HepG2 (cell line): ENCODE measurements at regions not wholly inside any gene's neighbourhood (a gene's known extent, or its start where the extent isn't known, plus 50 kb on each side); places are given as distances from the start of the nearest gene placed in this dataset.

Experiments used
- FOXA3 ChIP-seq: IDR thresholded peaks from 2 replicates; pipeline ENCODE4 v1.6.1; 2016; ENCODE audit warnings: missing genetic modification reagents, missing compliant biosample characterization
- KLF15 ChIP-seq: sonication (generic); formaldehyde crosslinking; IDR thresholded peaks from 2 replicates; pipeline ENCODE4 v1.8.1; 2023; ENCODE audit warnings: borderline replicate concordance, mild to moderate bottlenecking, inconsistent platforms, missing genetic modification reagents, mixed read lengths
- U2AF2 ChIP-seq: fragments of 200-400 bp; formaldehyde crosslinking; IDR thresholded peaks from 2 replicates; pipeline ENCODE4 v1.6.1; 2017; ENCODE audit warnings: low read depth, mild to moderate bottlenecking, low read length
- ZNF850 ChIP-seq: sonication (generic); formaldehyde crosslinking; conservative IDR thresholded peaks from 2 replicates; pipeline ENCODE4 v1.9.0; 2021; ENCODE audit warnings: mild to moderate bottlenecking, missing genetic modification reagents
- TF ChIP-seq, protein P1 (sequence below): sonication (generic); formaldehyde crosslinking; IDR thresholded peaks from 2 replicates; pipeline ENCODE4 v1.9.0; 2021; ENCODE audit warnings: mild to moderate bottlenecking, missing genetic modification reagents
- TF ChIP-seq, protein P2 (sequence below): sonication (generic); formaldehyde crosslinking; IDR thresholded peaks from 2 replicates; pipeline ENCODE4 v1.4.0; 2020; ENCODE audit warnings: missing genetic modification reagents
- TF ChIP-seq, protein P3 (sequence below), 2 experiments: sonication (generic) in 1 of 2; formaldehyde crosslinking in 1 of 2; IDR thresholded peaks; 2 replicates each; pipeline versions ENCODE4 v1.6.1 to v1.9.0; 2014 to 2022; ENCODE audit warnings: antibody characterized with exemption in 1 of 2, borderline replicate concordance in 1 of 2, inconsistent platforms in 1 of 2, low read depth in 1 of 2, missing genetic modification reagents in 1 of 2
- TF ChIP-seq, protein P4 (sequence below): sonication (generic); formaldehyde crosslinking; IDR thresholded peaks from 2 replicates; pipeline ENCODE4 v1.5.0; 2020; ENCODE audit warnings: missing genetic modification reagents

DNA sequence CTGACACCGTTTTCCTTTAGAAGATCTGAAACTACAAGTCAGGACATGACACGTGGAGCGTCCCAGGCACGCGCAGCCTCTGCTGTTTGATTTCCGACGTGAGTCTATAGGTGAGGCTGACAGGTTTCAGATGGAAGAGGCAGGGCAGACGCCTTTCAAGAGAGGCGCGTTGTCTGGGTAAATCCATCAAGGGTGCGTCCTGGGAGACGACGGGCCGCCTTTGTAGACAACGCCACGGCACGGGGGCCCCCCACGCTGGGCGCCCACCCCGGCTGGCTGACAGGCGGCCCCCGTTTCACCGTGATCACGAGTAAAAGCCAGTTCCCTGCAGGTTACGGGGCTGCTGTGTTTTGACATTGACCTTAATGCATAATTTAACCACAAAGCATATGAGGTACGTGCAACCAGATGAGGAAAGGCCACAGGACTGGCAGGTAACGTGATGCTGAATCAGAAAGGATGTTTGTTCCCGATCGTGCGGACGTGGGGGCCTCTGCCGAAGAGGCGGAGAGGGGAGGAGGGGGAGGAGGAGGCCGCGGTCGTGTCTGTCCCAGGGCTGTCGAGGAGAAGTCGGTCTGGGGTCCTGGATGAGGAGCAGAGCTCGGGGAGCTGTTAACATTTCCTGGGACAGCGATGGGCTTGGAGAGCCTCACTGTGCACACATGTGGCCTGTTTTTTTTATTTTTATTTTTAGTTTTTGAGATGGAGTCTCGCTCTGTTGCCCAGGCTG lies 51.1 kb upstream of the PPP2R3B start (continued):
- TF ChIP-seq, protein P1, sequence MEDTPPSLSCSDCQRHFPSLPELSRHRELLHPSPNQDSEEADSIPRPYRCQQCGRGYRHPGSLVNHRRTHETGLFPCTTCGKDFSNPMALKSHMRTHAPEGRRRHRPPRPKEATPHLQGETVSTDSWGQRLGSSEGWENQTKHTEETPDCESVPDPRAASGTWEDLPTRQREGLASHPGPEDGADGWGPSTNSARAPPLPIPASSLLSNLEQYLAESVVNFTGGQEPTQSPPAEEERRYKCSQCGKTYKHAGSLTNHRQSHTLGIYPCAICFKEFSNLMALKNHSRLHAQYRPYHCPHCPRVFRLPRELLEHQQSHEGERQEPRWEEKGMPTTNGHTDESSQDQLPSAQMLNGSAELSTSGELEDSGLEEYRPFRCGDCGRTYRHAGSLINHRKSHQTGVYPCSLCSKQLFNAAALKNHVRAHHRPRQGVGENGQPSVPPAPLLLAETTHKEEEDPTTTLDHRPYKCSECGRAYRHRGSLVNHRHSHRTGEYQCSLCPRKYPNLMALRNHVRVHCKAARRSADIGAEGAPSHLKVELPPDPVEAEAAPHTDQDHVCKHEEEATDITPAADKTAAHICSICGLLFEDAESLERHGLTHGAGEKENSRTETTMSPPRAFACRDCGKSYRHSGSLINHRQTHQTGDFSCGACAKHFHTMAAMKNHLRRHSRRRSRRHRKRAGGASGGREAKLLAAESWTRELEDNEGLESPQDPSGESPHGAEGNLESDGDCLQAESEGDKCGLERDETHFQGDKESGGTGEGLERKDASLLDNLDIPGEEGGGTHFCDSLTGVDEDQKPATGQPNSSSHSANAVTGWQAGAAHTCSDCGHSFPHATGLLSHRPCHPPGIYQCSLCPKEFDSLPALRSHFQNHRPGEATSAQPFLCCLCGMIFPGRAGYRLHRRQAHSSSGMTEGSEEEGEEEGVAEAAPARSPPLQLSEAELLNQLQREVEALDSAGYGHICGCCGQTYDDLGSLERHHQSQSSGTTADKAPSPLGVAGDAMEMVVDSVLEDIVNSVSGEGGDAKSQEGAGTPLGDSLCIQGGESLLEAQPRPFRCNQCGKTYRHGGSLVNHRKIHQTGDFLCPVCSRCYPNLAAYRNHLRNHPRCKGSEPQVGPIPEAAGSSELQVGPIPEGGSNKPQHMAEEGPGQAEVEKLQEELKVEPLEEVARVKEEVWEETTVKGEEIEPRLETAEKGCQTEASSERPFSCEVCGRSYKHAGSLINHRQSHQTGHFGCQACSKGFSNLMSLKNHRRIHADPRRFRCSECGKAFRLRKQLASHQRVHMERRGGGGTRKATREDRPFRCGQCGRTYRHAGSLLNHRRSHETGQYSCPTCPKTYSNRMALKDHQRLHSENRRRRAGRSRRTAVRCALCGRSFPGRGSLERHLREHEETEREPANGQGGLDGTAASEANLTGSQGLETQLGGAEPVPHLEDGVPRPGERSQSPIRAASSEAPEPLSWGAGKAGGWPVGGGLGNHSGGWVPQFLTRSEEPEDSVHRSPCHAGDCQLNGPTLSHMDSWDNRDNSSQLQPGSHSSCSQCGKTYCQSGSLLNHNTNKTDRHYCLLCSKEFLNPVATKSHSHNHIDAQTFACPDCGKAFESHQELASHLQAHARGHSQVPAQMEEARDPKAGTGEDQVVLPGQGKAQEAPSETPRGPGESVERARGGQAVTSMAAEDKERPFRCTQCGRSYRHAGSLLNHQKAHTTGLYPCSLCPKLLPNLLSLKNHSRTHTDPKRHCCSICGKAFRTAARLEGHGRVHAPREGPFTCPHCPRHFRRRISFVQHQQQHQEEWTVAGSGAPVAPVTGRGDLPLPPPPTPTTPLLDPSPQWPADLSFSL (CRISPR knock-in tag) = no peak
- TF ChIP-seq, protein P2, sequence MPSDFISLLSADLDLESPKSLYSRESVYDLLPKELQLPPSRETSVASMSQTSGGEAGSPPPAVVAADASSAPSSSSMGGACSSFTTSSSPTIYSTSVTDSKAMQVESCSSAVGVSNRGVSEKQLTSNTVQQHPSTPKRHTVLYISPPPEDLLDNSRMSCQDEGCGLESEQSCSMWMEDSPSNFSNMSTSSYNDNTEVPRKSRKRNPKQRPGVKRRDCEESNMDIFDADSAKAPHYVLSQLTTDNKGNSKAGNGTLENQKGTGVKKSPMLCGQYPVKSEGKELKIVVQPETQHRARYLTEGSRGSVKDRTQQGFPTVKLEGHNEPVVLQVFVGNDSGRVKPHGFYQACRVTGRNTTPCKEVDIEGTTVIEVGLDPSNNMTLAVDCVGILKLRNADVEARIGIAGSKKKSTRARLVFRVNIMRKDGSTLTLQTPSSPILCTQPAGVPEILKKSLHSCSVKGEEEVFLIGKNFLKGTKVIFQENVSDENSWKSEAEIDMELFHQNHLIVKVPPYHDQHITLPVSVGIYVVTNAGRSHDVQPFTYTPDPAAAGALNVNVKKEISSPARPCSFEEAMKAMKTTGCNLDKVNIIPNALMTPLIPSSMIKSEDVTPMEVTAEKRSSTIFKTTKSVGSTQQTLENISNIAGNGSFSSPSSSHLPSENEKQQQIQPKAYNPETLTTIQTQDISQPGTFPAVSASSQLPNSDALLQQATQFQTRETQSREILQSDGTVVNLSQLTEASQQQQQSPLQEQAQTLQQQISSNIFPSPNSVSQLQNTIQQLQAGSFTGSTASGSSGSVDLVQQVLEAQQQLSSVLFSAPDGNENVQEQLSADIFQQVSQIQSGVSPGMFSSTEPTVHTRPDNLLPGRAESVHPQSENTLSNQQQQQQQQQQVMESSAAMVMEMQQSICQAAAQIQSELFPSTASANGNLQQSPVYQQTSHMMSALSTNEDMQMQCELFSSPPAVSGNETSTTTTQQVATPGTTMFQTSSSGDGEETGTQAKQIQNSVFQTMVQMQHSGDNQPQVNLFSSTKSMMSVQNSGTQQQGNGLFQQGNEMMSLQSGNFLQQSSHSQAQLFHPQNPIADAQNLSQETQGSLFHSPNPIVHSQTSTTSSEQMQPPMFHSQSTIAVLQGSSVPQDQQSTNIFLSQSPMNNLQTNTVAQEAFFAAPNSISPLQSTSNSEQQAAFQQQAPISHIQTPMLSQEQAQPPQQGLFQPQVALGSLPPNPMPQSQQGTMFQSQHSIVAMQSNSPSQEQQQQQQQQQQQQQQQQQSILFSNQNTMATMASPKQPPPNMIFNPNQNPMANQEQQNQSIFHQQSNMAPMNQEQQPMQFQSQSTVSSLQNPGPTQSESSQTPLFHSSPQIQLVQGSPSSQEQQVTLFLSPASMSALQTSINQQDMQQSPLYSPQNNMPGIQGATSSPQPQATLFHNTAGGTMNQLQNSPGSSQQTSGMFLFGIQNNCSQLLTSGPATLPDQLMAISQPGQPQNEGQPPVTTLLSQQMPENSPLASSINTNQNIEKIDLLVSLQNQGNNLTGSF = no peak
- TF ChIP-seq, protein P3, sequence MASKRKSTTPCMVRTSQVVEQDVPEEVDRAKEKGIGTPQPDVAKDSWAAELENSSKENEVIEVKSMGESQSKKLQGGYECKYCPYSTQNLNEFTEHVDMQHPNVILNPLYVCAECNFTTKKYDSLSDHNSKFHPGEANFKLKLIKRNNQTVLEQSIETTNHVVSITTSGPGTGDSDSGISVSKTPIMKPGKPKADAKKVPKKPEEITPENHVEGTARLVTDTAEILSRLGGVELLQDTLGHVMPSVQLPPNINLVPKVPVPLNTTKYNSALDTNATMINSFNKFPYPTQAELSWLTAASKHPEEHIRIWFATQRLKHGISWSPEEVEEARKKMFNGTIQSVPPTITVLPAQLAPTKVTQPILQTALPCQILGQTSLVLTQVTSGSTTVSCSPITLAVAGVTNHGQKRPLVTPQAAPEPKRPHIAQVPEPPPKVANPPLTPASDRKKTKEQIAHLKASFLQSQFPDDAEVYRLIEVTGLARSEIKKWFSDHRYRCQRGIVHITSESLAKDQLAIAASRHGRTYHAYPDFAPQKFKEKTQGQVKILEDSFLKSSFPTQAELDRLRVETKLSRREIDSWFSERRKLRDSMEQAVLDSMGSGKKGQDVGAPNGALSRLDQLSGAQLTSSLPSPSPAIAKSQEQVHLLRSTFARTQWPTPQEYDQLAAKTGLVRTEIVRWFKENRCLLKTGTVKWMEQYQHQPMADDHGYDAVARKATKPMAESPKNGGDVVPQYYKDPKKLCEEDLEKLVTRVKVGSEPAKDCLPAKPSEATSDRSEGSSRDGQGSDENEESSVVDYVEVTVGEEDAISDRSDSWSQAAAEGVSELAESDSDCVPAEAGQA (IDR thresholded peaks at IDR 0.05; ENCODE audit: low read depth) = no peak
- TF ChIP-seq, protein P3 (CRISPR knock-in tag; IDR thresholded peaks at IDR 0.05; ENCODE audit: borderline replicate concordance) = no peak
- TF ChIP-seq FOXA3 = no peak
- TF ChIP-seq ZNF850 (CRISPR knock-in tag) = no peak
- TF ChIP-seq KLF15 (CRISPR knock-in tag) = no peak
- no peak for TF ChIP-seq U2AF2
- TF ChIP-seq, protein P4, sequence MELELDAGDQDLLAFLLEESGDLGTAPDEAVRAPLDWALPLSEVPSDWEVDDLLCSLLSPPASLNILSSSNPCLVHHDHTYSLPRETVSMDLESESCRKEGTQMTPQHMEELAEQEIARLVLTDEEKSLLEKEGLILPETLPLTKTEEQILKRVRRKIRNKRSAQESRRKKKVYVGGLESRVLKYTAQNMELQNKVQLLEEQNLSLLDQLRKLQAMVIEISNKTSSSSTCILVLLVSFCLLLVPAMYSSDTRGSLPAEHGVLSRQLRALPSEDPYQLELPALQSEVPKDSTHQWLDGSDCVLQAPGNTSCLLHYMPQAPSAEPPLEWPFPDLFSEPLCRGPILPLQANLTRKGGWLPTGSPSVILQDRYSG (CRISPR knock-in tag) = no peak
